H9 (cell line): ENCODE measurements at regions not wholly inside any gene's neighbourhood (a gene's known extent, or its start where the extent isn't known, plus 50 kb on each side); places are given as distances from the start of the nearest gene placed in this dataset.

Experiments
- DNase-seq: peaks from one replicate; pipeline ENCODE4 v3.0.0-alpha.2; 2017
- H2AFZ ChIP-seq: one replicate; pipeline ENCODE4 v1.6.1; 2013; ENCODE audit warnings: mild to moderate bottlenecking, low read length, control low read depth, moderate library complexity
- H2AK5ac ChIP-seq: 2 replicates; pipeline ENCODE4 v1.6.1; 2013; ENCODE audit warnings: low read length, control low read depth, mixed read lengths; ENCODE audit not compliant: insufficient read length
- H2BK120ac ChIP-seq: one replicate; pipeline ENCODE4 v1.6.1; 2013; ENCODE audit warnings: low read depth, mild to moderate bottlenecking, low read length, control low read depth, inconsistent platforms; ENCODE audit not compliant: poor library complexity, severe bottlenecking
- H2BK12ac ChIP-seq: 2 replicates; pipeline ENCODE4 v1.6.1; 2013; ENCODE audit warnings: low read length, control low read depth, mixed read lengths, low read depth; ENCODE audit not compliant: insufficient read length
- H2BK15ac ChIP-seq: 2 replicates; pipeline ENCODE4 v1.6.1; 2013; ENCODE audit warnings: low read depth, low read length, control low read depth
- H2BK20ac ChIP-seq: one replicate; pipeline ENCODE4 v1.6.1; 2013; ENCODE audit warnings: low read depth, mild to moderate bottlenecking, low read length, control low read depth, inconsistent platforms; ENCODE audit not compliant: poor library complexity, severe bottlenecking
- H2BK5ac ChIP-seq: 2 replicates; pipeline ENCODE4 v1.6.1; 2013; ENCODE audit warnings: low read length, control low read depth, mixed read lengths; ENCODE audit not compliant: insufficient read length
- H3K14ac ChIP-seq: 2 replicates; pipeline ENCODE4 v1.6.1; 2013; ENCODE audit warnings: low read length, control low read depth; ENCODE audit not compliant: insufficient read depth
- H3K18ac ChIP-seq: 2 replicates; pipeline ENCODE4 v1.6.1; 2013; ENCODE audit warnings: low read depth, mild to moderate bottlenecking, mixed read lengths, low read length, control low read depth; ENCODE audit not compliant: insufficient read length
- H3K23ac ChIP-seq: 2 replicates; pipeline ENCODE4 v1.6.1; 2013; ENCODE audit warnings: low read length, control low read depth, mixed read lengths, low read depth; ENCODE audit not compliant: insufficient read length
- H3K23me2 ChIP-seq: 2 replicates; pipeline ENCODE4 v1.6.1; 2013; ENCODE audit warnings: low read depth, mild to moderate bottlenecking, mixed read lengths, low read length, control low read depth; ENCODE audit not compliant: insufficient read length, poor library complexity, severe bottlenecking
- H3K27ac ChIP-seq: 2 replicates; pipeline ENCODE4 v1.5.1; 2013; ENCODE audit warnings: low read length, control low read depth, mixed read lengths, low read depth; ENCODE audit not compliant: insufficient read length
- H3K27me3 ChIP-seq: 2 replicates; pipeline ENCODE4 v1.6.1; 2013; ENCODE audit warnings: low read length, control low read depth, inconsistent platforms; ENCODE audit not compliant: insufficient read depth
- H3K4ac ChIP-seq: 2 replicates; pipeline ENCODE4 v1.6.1; 2013; ENCODE audit warnings: low read depth, mild to moderate bottlenecking, control low read depth, inconsistent platforms, low read length, moderate library complexity
- H3K4me1 ChIP-seq: 2 replicates; pipeline ENCODE4 v1.6.1; 2013; ENCODE audit warnings: low read length, control low read depth, inconsistent platforms; ENCODE audit not compliant: insufficient read depth
- H3K4me2 ChIP-seq: 2 replicates; pipeline ENCODE4 v1.6.1; 2013; ENCODE audit warnings: low read length, control low read depth, mixed read lengths; ENCODE audit not compliant: insufficient read length, insufficient read depth
- H3K56ac ChIP-seq: 2 replicates; pipeline ENCODE4 v1.6.1; 2013; ENCODE audit warnings: low read depth, mild to moderate bottlenecking, mixed read lengths, low read length, control low read depth; ENCODE audit not compliant: insufficient read length
- H3K79me1 ChIP-seq: 2 replicates; pipeline ENCODE4 v1.6.1; 2013; ENCODE audit warnings: low read depth, mild to moderate bottlenecking, moderate library complexity, low read length, control low read depth, inconsistent platforms; ENCODE audit not compliant: insufficient read depth, poor library complexity, severe bottlenecking
- H3K79me2 ChIP-seq: 2 replicates; pipeline ENCODE4 v1.6.1; 2013; ENCODE audit warnings: low read length, control low read depth, inconsistent platforms; ENCODE audit not compliant: insufficient read depth
- H3K9ac ChIP-seq: 2 replicates; pipeline ENCODE4 v1.6.1; 2013; ENCODE audit warnings: low read length, control low read depth, mixed read lengths; ENCODE audit not compliant: insufficient read length; ENCODE audit errors: extremely low read depth
- H3K9me3 ChIP-seq: one replicate; pipeline ENCODE4 v1.6.1; 2013; ENCODE audit warnings: low read depth, low read length, inconsistent platforms; ENCODE audit not compliant: control insufficient read depth
- H3T11ph ChIP-seq: one replicate; pipeline ENCODE4 v1.6.1; 2013; ENCODE audit warnings: mild to moderate bottlenecking, low read length, control low read depth, inconsistent platforms
- H4K20me1 ChIP-seq: one replicate; pipeline ENCODE4 v1.6.1; 2013; ENCODE audit not compliant: control insufficient read depth, insufficient read length, insufficient read depth
- H4K5ac ChIP-seq: 2 replicates; pipeline ENCODE4 v1.6.1; 2013; ENCODE audit warnings: low read depth, mild to moderate bottlenecking, mixed read lengths, low read length, control low read depth; ENCODE audit not compliant: insufficient read length
- H4K8ac ChIP-seq: replicated peaks from 2 replicates; pipeline ENCODE4 v1.6.1; 2013; ENCODE audit warnings: low read length, control low read depth, mixed read lengths, low read depth; ENCODE audit not compliant: insufficient read length
- H4K91ac ChIP-seq: 2 replicates; pipeline ENCODE4 v1.6.1; 2013; ENCODE audit warnings: low read depth, mild to moderate bottlenecking, moderate library complexity, mixed read lengths, low read length, control low read depth; ENCODE audit not compliant: insufficient read length
- H3K27ac Mint-ChIP-seq, 3 experiments: 2 replicates in 2 of 3; 3 replicates in 1 of 3; pipeline ENCODE4 v1.8.0; 2020 to 2021; ENCODE audit warnings: mixed read lengths in 3 of 3, mild to moderate bottlenecking in 1 of 3, moderate library complexity in 1 of 3
- H3K27me3 Mint-ChIP-seq: 2 replicates; pipeline ENCODE4 v1.8.0; 2021; ENCODE audit warnings: low read depth, mild to moderate bottlenecking, moderate library complexity, mixed read lengths
- H3K36me3 Mint-ChIP-seq, 3 experiments: 2 replicates in 2 of 3; 3 replicates in 1 of 3; pipeline ENCODE4 v1.8.0; 2020 to 2021; ENCODE audit warnings: low read depth in 3 of 3, mixed read lengths in 3 of 3; ENCODE audit not compliant: insufficient read depth in 1 of 3
- H3K4me1 Mint-ChIP-seq, 2 experiments: 2 replicates each; pipeline ENCODE4 v1.8.0; 2020; ENCODE audit warnings: mixed read lengths in 2 of 2
- H3K4me3 Mint-ChIP-seq, 2 experiments: 2 replicates in 1 of 2; 3 replicates in 1 of 2; pipeline ENCODE4 v1.8.0; 2020 to 2021; ENCODE audit warnings: mild to moderate bottlenecking in 2 of 2, mixed read lengths in 2 of 2, moderate library complexity in 1 of 2
- H3K9me3 Mint-ChIP-seq, 2 experiments: 2 replicates in 1 of 2; 3 replicates in 1 of 2; pipeline ENCODE4 v1.8.0; 2020; ENCODE audit warnings: mild to moderate bottlenecking in 2 of 2, mixed read lengths in 2 of 2, moderate library complexity in 1 of 2
- WGBS: extraction: QIAGEN DNeasy Blood & Tissue Kit; methylation state at CpG from one replicate; pipeline ENCODE4 v1.1.7; 2013; ENCODE audit warnings: missing lambda C conversion rate, low lambda C conversion rate, mixed read lengths; ENCODE audit not compliant: insufficient read length; ENCODE audit errors: extremely low coverage; 5-methylcytosine and 5-hydroxymethylcytosine counted together
- TF ChIP-seq, protein P1 (sequence below): fragments of 200-600 bp; sonication (generic); conservative IDR thresholded peaks from 3 replicates; pipeline ENCODE4 v1.8.0; 2021; ENCODE audit warnings: antibody characterized with exemption, mild to moderate bottlenecking

DNA sequence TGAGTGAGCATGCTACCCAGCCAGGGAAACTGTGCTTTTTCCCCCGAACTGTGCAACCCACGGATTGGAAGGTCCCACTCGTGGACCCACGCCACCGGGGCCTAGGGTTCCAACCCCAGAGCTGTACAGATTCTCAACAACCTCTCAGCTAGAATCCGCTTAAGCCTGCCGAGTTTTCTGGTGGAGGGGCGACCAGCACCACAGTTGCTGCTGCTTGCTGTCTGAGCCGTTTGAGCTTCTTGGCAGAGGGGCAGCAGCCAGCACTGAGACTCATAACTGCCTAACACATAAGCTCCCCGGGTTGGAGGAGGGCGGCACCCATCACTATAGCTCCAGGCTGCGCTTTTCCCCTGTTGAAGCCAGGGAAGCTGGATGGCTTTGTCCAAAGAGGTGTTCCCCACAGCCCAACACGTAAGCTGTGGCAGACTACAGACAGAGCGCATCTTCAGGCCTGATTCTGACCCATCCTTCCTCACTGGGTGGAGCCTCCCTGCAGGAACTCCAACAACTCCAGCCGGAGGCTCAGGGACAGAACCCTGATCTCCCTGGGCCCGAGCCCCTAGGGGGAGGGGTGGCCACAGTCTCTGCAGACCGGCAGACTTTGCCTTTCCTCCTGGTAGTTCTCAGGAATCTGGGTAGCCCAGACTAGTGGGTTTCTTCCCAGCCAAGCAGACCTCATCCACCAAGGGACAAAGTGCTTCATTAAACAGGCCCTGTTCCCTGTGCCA is 871.6 kb downstream of the SLITRK6 start:
- Histone ChIP-seq H2BK5ac (no peak overlapping the region), H4K20me1 (no peaks in the 10 kb centered on the region), H3K4me2 (no peak overlapping the region), H3K79me2 (no peaks in the 10 kb centered on the region), H2AK5ac (no peak overlapping the region), H4K5ac (no peak overlapping the region), H2BK20ac (no peak overlapping the region), H3T11ph (no peak overlapping the region), H3K14ac (no peak overlapping the region), H3K27ac (no peak overlapping the region), H3K23me2 (no peaks in the 10 kb centered on the region), H2BK15ac (no peak overlapping the region), H3K79me1 (no peaks in the 10 kb centered on the region), H3K4ac (no peak overlapping the region), H3K4me1 (no peaks in the 10 kb centered on the region), H3K56ac (no peak overlapping the region), H4K91ac (no peak overlapping the region), H2BK120ac (no peak overlapping the region), H3K9me3 (no peaks in the 10 kb centered on the region), H3K27me3 (no peaks in the 10 kb centered on the region), H2BK12ac (no peak overlapping the region), H3K23ac (no peak overlapping the region), H3K18ac (no peak overlapping the region), H4K8ac (no peak overlapping the region), H2AFZ (no peak overlapping the region), H3K9ac (no peak overlapping the region)
- no peak for DNase-seq
- peaks cover 0 to 2% of the 10 kb centered on the region in 2 experiments; a peak in 2 of 4 replicates for H3K4me1 Mint-ChIP-seq
- H3K27me3 Mint-ChIP-seq: no peaks in the 10 kb centered on the region
- TF ChIP-seq, protein P1, sequence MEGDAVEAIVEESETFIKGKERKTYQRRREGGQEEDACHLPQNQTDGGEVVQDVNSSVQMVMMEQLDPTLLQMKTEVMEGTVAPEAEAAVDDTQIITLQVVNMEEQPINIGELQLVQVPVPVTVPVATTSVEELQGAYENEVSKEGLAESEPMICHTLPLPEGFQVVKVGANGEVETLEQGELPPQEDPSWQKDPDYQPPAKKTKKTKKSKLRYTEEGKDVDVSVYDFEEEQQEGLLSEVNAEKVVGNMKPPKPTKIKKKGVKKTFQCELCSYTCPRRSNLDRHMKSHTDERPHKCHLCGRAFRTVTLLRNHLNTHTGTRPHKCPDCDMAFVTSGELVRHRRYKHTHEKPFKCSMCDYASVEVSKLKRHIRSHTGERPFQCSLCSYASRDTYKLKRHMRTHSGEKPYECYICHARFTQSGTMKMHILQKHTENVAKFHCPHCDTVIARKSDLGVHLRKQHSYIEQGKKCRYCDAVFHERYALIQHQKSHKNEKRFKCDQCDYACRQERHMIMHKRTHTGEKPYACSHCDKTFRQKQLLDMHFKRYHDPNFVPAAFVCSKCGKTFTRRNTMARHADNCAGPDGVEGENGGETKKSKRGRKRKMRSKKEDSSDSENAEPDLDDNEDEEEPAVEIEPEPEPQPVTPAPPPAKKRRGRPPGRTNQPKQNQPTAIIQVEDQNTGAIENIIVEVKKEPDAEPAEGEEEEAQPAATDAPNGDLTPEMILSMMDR: no peak
- no peak overlapping the region for H3K4me3 Mint-ChIP-seq
- H3K9me3 Mint-ChIP-seq: peaks cover 0 to 8% of the 10 kb centered on the region in 2 experiments; a peak in 2 of 5 replicates
- no CpG with 5 or more reads among the region's 17 CpGs for WGBS
- no peaks in the 10 kb centered on the region; a peak in 1 of 7 replicates for H3K36me3 Mint-ChIP-seq
- no peak overlapping the region; a peak in 1 of 7 replicates for H3K27ac Mint-ChIP-seq
